HG03066 (cell line): ENCODE measurements at regions not wholly inside any gene's neighbourhood (a gene's known extent, or its start where the extent isn't known, plus 50 kb on each side); places are given as distances from the start of the nearest gene placed in this dataset.
"Not testable (repeated sequence)": the region's sequence is repeated elsewhere in the genome, so short reads cannot be mapped to it uniquely, and the experiment has no call there.

Experiments
- ATAC-seq: cut with Tn5 transposase; IDR thresholded peaks from one replicate; pipeline ENCODE4 v1.9.1; 2021; ENCODE audit warnings: low read depth; ENCODE audit not compliant: unreplicated experiment

- no peak for ATAC-seq
These were observed 89.1 kb downstream of the ACTL7B start for GRCh38 chr9:108766626-108767161.

- ATAC-seq = no peak
These were observed 90.5 kb downstream of the ACTL7B start for GRCh38 chr9:108765265-108765664.

GRCh38 chr9:108762348-108763055 lies 93.3 kb downstream of the ACTL7B start:
- ATAC-seq = no peak

GRCh38 chr9:108761655-108762347 lies 94.0 kb downstream of the ACTL7B start:
- peak; percentile 76 for ATAC-seq

GRCh38 chr9:108760841-108761240 lies 94.9 kb downstream of the ACTL7B start:
- ATAC-seq = no peak

- ATAC-seq = no peak
These were observed 96.0 kb downstream of the ACTL7B start for GRCh38 chr9:108759835-108760234.

GRCh38 chr9:108759399-108759798 lies 96.4 kb downstream of the ACTL7B start:
- ATAC-seq = no peak

GRCh38 chr9:108756746-108757490 lies 98.9 kb downstream of the ACTL7B start:
- no peak for ATAC-seq

- peak; percentile 52 for ATAC-seq
These were observed 99.8 kb downstream of the ACTL7B start for GRCh38 chr9:108755979-108756378.

GRCh38 chr9:108751369-108751768 lies 104.4 kb downstream of the ACTL7B start:
- no peak for ATAC-seq

GRCh38 chr9:108750661-108751215 lies 105.0 kb downstream of the ACTL7B start:
- ATAC-seq = no peak

- no peak for ATAC-seq
These were observed 107.0 kb downstream of the ACTL7B start for GRCh38 chr9:108748776-108749175.

GRCh38 chr9:108746864-108747263 lies 108.9 kb downstream of the ACTL7B start:
- no peak for ATAC-seq

- ATAC-seq = no peak
These were observed 109.8 kb downstream of the ACTL7B start for GRCh38 chr9:108746001-108746400.

- ATAC-seq = no peak
These were observed 111.1 kb downstream of the ACTL7B start for GRCh38 chr9:108744641-108745040.

- no peak for ATAC-seq
These were observed 111.8 kb downstream of the ACTL7B start for GRCh38 chr9:108743901-108744371.

- no peak for ATAC-seq
These were observed 112.4 kb downstream of the ACTL7B start for GRCh38 chr9:108743416-108743815.

GRCh38 chr9:108742191-108742590 lies 113.6 kb downstream of the ACTL7B start:
- ATAC-seq = no peak

GRCh38 chr9:108731292-108731691 lies 124.5 kb downstream of the ACTL7B start:
- ATAC-seq = not testable (repeated sequence)

- no peak for ATAC-seq
These were observed 128.1 kb downstream of the ACTL7B start for GRCh38 chr9:108727580-108728111.
